ENCODE measurements at regions not wholly inside any gene's neighbourhood (a gene's known extent, or its start where the extent isn't known, plus 50 kb on each side); places are given as distances from the start of the nearest gene placed in this dataset.

GRCh38 chr6:81640891-81641290 is 111.6 kb downstream of the TENT5A start:
- no peak for TF ChIP-seq CTCF (IDR thresholded peaks at IDR 0.05; ENCODE audit: unreplicated experiment)
- Mint-ChIP-seq H3K9me3 (ENCODE audit: low read depth) (peaks cover 15% of the 10 kb centered on the region), H3K27me3 (no peaks in the 10 kb centered on the region), H3K4me1 (ENCODE audit: low read depth) (peaks cover 1% of the 10 kb centered on the region), H3K27ac (no peak overlapping the region), H3K36me3 (ENCODE audit: insufficient read depth) (no peaks in the 10 kb centered on the region), H3K4me3 (ENCODE audit: low read depth) (no peak overlapping the region)
- no peak for DNase-seq (ENCODE audit: low spot score, unreplicated experiment)

- no peak for TF ChIP-seq CTCF (IDR thresholded peaks at IDR 0.05; ENCODE audit: unreplicated experiment)
- Mint-ChIP-seq H3K4me3 (ENCODE audit: low read depth) (no peak overlapping the region), H3K4me1 (ENCODE audit: low read depth) (peaks cover 1% of the 10 kb centered on the region), H3K27me3 (no peaks in the 10 kb centered on the region), H3K27ac (no peak overlapping the region), H3K36me3 (ENCODE audit: insufficient read depth) (no peaks in the 10 kb centered on the region), H3K9me3 (ENCODE audit: low read depth) (peaks cover 15% of the 10 kb centered on the region)
- DNase-seq (ENCODE audit: low spot score, unreplicated experiment), result no peak
These were observed 112.4 kb downstream of the TENT5A start for GRCh38 chr6:81640126-81640525.

- H3K27me3 Mint-ChIP-seq, result no peaks in the 10 kb centered on the region
- no peak overlapping the region for H3K4me3 Mint-ChIP-seq (ENCODE audit: low read depth)
- DNase-seq (ENCODE audit: low spot score, unreplicated experiment), result no peak
- H3K9me3 Mint-ChIP-seq (ENCODE audit: low read depth), result peaks cover 15% of the 10 kb centered on the region
- no peak for TF ChIP-seq CTCF (IDR thresholded peaks at IDR 0.05; ENCODE audit: unreplicated experiment)
- no peak overlapping the region for H3K27ac Mint-ChIP-seq
- H3K4me1 Mint-ChIP-seq (ENCODE audit: low read depth), result peaks cover 1% of the 10 kb centered on the region
- no peaks in the 10 kb centered on the region for H3K36me3 Mint-ChIP-seq (ENCODE audit: insufficient read depth)
These were observed 114.1 kb downstream of the TENT5A start for GRCh38 chr6:81638366-81638765.

GRCh38 chr6:81636930-81637568 is 115.4 kb downstream of the TENT5A start:
- no peak for DNase-seq (ENCODE audit: low spot score, unreplicated experiment)
- no peak overlapping the region for H3K4me3 Mint-ChIP-seq (ENCODE audit: low read depth)
- no peak for TF ChIP-seq CTCF (IDR thresholded peaks at IDR 0.05; ENCODE audit: unreplicated experiment)
- H3K27ac Mint-ChIP-seq, result no peak overlapping the region
- peaks cover 1% of the 10 kb centered on the region for H3K4me1 Mint-ChIP-seq (ENCODE audit: low read depth)
- H3K27me3 Mint-ChIP-seq, result no peaks in the 10 kb centered on the region
- H3K36me3 Mint-ChIP-seq (ENCODE audit: insufficient read depth), result no peaks in the 10 kb centered on the region
- H3K9me3 Mint-ChIP-seq (ENCODE audit: low read depth), result peaks cover 10% of the 10 kb centered on the region

GRCh38 chr6:81634155-81634880 is 118.2 kb downstream of the TENT5A start:
- H3K27ac Mint-ChIP-seq, result no peak overlapping the region
- no peak for TF ChIP-seq CTCF (IDR thresholded peaks at IDR 0.05; ENCODE audit: unreplicated experiment)
- no peak overlapping the region for H3K4me3 Mint-ChIP-seq (ENCODE audit: low read depth)
- H3K4me1 Mint-ChIP-seq (ENCODE audit: low read depth), result peaks cover 1% of the 10 kb centered on the region
- peaks cover 11% of the 10 kb centered on the region for H3K9me3 Mint-ChIP-seq (ENCODE audit: low read depth)
- H3K27me3 Mint-ChIP-seq, result no peaks in the 10 kb centered on the region
- no peak for DNase-seq (ENCODE audit: low spot score, unreplicated experiment)
- H3K36me3 Mint-ChIP-seq (ENCODE audit: insufficient read depth), result no peaks in the 10 kb centered on the region
